ENCODE measurements at regions not wholly inside any gene's neighbourhood (a gene's known extent, or its start where the extent isn't known, plus 50 kb on each side); places are given as distances from the start of the nearest gene placed in this dataset.

- TF ChIP-seq CTCF (IDR thresholded peaks at IDR 0.05; ENCODE audit: low read depth, low read length) (no peak), EZH2phosphoT487 (IDR thresholded peaks at IDR 0.05; ENCODE audit: low read depth) (no peak)
Measured at GRCh38 chr11:32033491-32033890, 57.4 kb upstream of the RCN1 start.
